Upper lobe of left lung (tissue), 6 donors: ENCODE measurements at regions not wholly inside any gene's neighbourhood (a gene's known extent, or its start where the extent isn't known, plus 50 kb on each side); places are given as distances from the start of the nearest gene placed in this dataset.

Experiments
- ATAC-seq, 2 donors: fragments of 200-7000 bp; cut with Tn5 transposase; one replicate each; pipeline ENCODE4 v1.9.1; 2022; ENCODE audit warnings: mild to moderate bottlenecking in 2 of 2, moderate library complexity in 2 of 2; ENCODE audit not compliant: low FRiP score in 2 of 2
- DNase-seq, 2 donors: peaks; one replicate each; pipeline ENCODE4 v3.0.0-alpha.2; 2019 to 2020
- H3K27ac ChIP-seq, 4 donors: fragments of 200-600 bp; sonication (generic); one replicate each; pipeline ENCODE4 v1.5.1; 2016 to 2019
- H3K27me3 ChIP-seq, 4 donors: fragments of 200-600 bp; sonication (generic); one replicate each; pipeline ENCODE4 v1.5.1; 2017 to 2019
- H3K36me3 ChIP-seq, 4 donors: fragments of 200-600 bp; sonication (generic); one replicate each; pipeline ENCODE4 v1.5.1; 2016 to 2019
- H3K4me1 ChIP-seq, 4 donors: fragments of 200-600 bp; sonication (generic); one replicate each; pipeline ENCODE4 v1.5.1; 2018 to 2019
- H3K4me3 ChIP-seq, 4 donors: fragments of 200-600 bp; sonication (generic); one replicate each; pipeline ENCODE4 v1.5.1; 2017 to 2019; ENCODE audit warnings: mild to moderate bottlenecking in 2 of 4, moderate library complexity in 1 of 4
- H3K9me3 ChIP-seq, 4 donors: fragments of 200-600 bp; sonication (generic); one replicate each; pipeline ENCODE4 v1.5.1; 2018 to 2019
- CTCF ChIP-seq, 6 experiments: fragments of 450-650 bp in 4 of 6; fragments of 200-600 bp in 2 of 6; sonication (generic) in 2 of 6; IDR thresholded peaks; one replicate each; pipeline ENCODE4 v1.5.1; 2016 to 2019; ENCODE audit warnings: antibody characterized with exemption in 6 of 6
- EP300 ChIP-seq, 4 donors: sonication (generic); formaldehyde crosslinking; IDR thresholded peaks; one replicate each; pipeline ENCODE4 v1.5.1; 2017; ENCODE audit warnings: antibody characterized with exemption in 4 of 4, control low read depth in 2 of 4
- POLR2A ChIP-seq, 4 donors: fragments of 450-650 bp; IDR thresholded peaks; one replicate each; pipeline ENCODE4 v1.5.1; 2016 to 2017; ENCODE audit warnings: antibody characterized with exemption in 4 of 4, mild to moderate bottlenecking in 2 of 4
- POLR2AphosphoS5 ChIP-seq, 2 donors: sonication (generic); formaldehyde crosslinking; IDR thresholded peaks; one replicate each; pipeline ENCODE4 v1.5.1; 2017; ENCODE audit warnings: antibody characterized with exemption in 2 of 2
- WGBS, 2 donors: methylation state at CpG; one replicate each; pipeline ENCODE4 v1.1.5; 2017 to 2018; 5-methylcytosine and 5-hydroxymethylcytosine counted together
- donor health status: DM: no; HTN: no; CAD: no; lungs with moderate emphysema.
- donor health status: DM: no; HTN: yes; CAD: no; lungs with severe emphysema.

DNA sequence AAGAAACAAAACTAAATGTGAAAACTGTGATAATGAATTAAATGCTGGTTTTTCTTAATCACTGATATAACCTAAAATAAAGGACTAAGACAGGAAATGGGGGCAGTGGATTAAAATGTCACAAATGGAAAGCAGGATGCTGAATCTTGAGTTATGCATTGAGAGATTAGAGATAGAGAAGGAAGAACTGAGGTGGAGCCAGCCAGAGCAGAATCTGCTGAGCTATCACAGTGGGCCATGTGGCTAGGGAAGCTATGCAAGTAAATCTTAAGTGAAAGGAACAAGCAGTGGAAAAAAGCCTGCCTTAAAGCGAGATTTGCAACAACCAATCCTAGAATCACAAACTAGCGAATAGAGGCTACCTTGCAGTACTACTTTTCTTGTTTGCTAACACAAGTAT, 188.5 kb upstream of the RASA1 start:
- DNase-seq (no peak), ATAC-seq (no peak)
- H3K27me3 ChIP-seq = no peaks in the 10 kb centered on the region
- H3K9me3 ChIP-seq = no peaks in the 10 kb centered on the region
- H3K27ac ChIP-seq = no peak overlapping the region
- WGBS, 2 donors = 79 to 80% methylated on average over 2 of the region's 2 CpGs
- TF ChIP-seq CTCF (IDR thresholded peaks at IDR 0.05) (no peak), EP300 (IDR thresholded peaks at IDR 0.05) (no peak), POLR2A (IDR thresholded peaks at IDR 0.05) (no peak), POLR2AphosphoS5 (IDR thresholded peaks at IDR 0.05) (no peak)
- H3K4me3 ChIP-seq = no peak overlapping the region
- H3K4me1 ChIP-seq = peaks cover 0 to 7% (median 0%) of the 10 kb centered on the region in 4 donors
- no peaks in the 10 kb centered on the region for H3K36me3 ChIP-seq

GRCh38 chr5:87081016-87081415, 186.7 kb upstream of the RASA1 start:
- TF ChIP-seq POLR2AphosphoS5 (IDR thresholded peaks at IDR 0.05) (no peak), CTCF (IDR thresholded peaks at IDR 0.05) (no peak), POLR2A (IDR thresholded peaks at IDR 0.05) (no peak), EP300 (IDR thresholded peaks at IDR 0.05) (no peak)
- H3K4me1 ChIP-seq = peaks cover 0 to 7% (median 0%) of the 10 kb centered on the region in 4 donors
- H3K27ac ChIP-seq = peak overlapping the region in 1 of 4 donors; percentile 43

DNA sequence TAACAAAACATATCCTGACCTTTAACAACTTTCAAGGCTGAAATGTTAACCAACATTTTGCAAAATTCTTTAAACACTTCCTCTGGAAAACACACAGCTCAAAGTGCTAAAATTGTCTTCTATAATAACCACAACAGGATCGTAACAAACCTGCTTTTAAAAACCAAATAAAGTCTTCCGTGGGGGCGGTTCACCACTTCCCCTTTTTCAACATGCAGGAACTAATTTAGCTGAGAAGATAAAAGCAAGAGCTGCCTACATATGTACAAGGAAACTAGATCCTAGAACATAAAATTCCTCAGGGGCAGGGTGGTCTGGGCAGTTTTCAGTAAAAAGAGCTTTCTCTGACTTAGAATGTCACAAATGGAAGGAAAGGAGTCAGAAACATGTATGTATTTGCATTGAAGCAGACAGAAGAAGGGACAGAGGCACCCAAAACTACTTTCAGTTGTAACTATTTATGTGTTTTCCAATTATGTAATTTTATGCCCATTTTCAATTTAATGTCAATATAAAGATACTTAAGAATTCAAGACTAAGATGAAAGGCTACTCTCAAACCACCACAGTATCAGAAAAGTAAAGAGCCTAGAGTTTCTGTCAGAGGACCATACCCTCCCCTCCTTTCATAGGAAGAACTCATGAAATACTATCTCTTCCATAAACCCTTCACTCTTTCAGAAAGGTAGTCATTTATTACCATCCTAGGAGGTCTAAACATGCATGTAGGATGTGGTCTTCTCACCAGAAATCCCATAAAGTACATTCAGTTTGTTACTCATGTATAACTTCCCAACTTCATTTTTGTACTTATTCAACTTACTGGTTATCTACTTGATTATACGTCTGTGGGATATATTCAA, 185.9 kb upstream of the RASA1 start:
- Histone ChIP-seq H3K36me3 (no peaks in the 10 kb centered on the region), H3K27me3 (no peaks in the 10 kb centered on the region), H3K9me3 (peaks cover 0 to 3% (median 0%) of the 10 kb centered on the region in 4 donors), H3K27ac (peak overlapping the region in 1 of 4 donors; percentile 43), H3K4me3 (no peak overlapping the region), H3K4me1 (peaks cover 0 to 7% (median 0%) of the 10 kb centered on the region in 4 donors)
- 36 to 38% methylated on average over 4 of the region's 4 CpGs for WGBS, 2 donors
- peak in 1 of 2 donors; percentile 66 for ATAC-seq
- no peak for TF ChIP-seq POLR2AphosphoS5 (IDR thresholded peaks at IDR 0.05)
- no peak for TF ChIP-seq POLR2A (IDR thresholded peaks at IDR 0.05)
- TF ChIP-seq CTCF (IDR thresholded peaks at IDR 0.05) = no peak
- no peak for TF ChIP-seq EP300 (IDR thresholded peaks at IDR 0.05)
- DNase-seq = peak in 1 of 2 donors; percentile 37

More at GRCh38 chr5:87081016-87081415, 186.7 kb upstream of the RASA1 start:
- DNase-seq (no peak), ATAC-seq (no peak)
- Histone ChIP-seq H3K9me3 (peaks cover 0 to 3% (median 0%) of the 10 kb centered on the region in 4 donors), H3K36me3 (no peaks in the 10 kb centered on the region), H3K27me3 (no peaks in the 10 kb centered on the region), H3K4me3 (no peak overlapping the region)
- 30 to 37% methylated on average over 3 of the region's 3 CpGs for WGBS, 2 donors

- no peak for ATAC-seq
- no peaks in the 10 kb centered on the region for H3K27me3 ChIP-seq
- no peak for DNase-seq
- H3K27ac ChIP-seq = no peak overlapping the region
- no peak for TF ChIP-seq EP300 (IDR thresholded peaks at IDR 0.05)
- no peak for TF ChIP-seq POLR2AphosphoS5 (IDR thresholded peaks at IDR 0.05)
- no peak for TF ChIP-seq CTCF (IDR thresholded peaks at IDR 0.05)
- no peak for TF ChIP-seq POLR2A (IDR thresholded peaks at IDR 0.05)
- H3K36me3 ChIP-seq = no peaks in the 10 kb centered on the region
- WGBS, 2 donors = 82 to 96% methylated on average over 2 of the region's 2 CpGs
- no peaks in the 10 kb centered on the region for H3K4me1 ChIP-seq
- no peaks in the 10 kb centered on the region for H3K9me3 ChIP-seq
- H3K4me3 ChIP-seq = no peak overlapping the region
Observed at GRCh38 chr5:87094347-87094746, 173.3 kb upstream of the RASA1 start.
